ENCODE measurements at regions not wholly inside any gene's neighbourhood (a gene's known extent, or its start where the extent isn't known, plus 50 kb on each side); places are given as distances from the start of the nearest gene placed in this dataset.

DNA sequence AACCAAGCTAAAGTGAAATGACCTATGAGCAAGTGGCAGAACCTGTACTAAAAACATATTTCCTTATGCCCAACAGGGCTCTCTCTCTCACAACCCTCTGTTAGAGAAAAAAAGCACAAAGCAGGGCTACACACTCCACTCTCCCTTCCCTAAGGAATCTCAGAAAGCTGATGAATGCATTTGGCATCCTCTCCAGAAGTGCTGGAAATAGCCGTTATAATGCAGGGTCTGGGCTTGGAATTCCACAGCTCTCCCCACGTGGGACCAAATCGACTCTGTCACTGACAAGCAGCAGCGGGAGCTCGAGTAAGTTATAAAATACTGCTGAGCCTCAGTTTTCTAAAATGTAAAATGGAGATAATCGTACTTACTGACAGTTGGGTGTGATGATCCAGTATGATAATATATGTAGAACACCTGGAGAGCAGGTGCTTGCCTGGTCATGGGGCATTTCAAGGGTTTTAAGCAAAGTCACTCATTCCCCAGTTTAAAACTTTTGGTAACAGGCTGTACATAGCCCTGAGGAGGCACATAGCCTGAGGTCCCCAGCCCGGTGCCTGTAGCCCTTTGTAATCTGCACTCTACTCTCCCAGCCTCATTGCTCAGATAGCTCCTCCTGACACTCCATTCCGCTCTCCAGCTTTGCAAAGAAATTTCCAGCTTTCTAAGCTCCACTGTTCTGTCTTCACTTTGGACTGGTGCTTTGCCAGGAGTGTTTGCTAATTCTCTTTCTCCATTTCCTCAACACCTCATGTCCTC lies 175.6 kb upstream of the DAB1 start:
- CTCF ChIA-PET = no interaction called here

DNA sequence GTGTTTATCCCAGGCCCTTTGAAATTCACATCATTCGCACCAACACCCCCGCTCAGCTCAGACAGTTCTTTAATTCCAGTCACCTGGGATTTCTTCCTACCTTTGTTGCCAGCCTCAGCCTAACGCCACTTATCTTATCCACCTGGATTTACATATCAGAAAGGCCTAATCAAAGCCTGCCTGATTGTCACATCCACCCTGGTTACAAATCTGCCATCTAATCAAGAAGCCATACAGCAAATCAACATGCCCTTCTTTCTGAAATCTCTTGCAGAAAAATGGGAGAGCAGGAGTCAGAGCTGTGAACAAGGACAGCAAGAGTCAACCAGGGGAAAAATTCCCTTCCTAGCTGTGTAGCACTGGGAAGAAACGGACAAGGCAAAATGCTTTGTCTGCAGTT lies 173.2 kb upstream of the DAB1 start:
- no peaks in the 10 kb centered on the region for H3K9me3 Mint-ChIP-seq
- POLR2A ChIA-PET = no interaction called here
- no peaks in the 10 kb centered on the region for H3K27me3 Mint-ChIP-seq
- ATAC-seq (ENCODE audit: low read depth) (no peak), DNase-seq (no peak)
- no peak overlapping the region for H3K27ac Mint-ChIP-seq
- no peak overlapping the region for H3K4me3 Mint-ChIP-seq
- CTCF ChIA-PET = no interaction called here
- no peaks in the 10 kb centered on the region for H3K4me1 Mint-ChIP-seq
- intact Hi-C loops (cut with micrococcal nuclease) = no loop called here
- no peaks in the 10 kb centered on the region for H3K36me3 Mint-ChIP-seq (ENCODE audit: low read depth)
- TF ChIP-seq, protein P1, sequence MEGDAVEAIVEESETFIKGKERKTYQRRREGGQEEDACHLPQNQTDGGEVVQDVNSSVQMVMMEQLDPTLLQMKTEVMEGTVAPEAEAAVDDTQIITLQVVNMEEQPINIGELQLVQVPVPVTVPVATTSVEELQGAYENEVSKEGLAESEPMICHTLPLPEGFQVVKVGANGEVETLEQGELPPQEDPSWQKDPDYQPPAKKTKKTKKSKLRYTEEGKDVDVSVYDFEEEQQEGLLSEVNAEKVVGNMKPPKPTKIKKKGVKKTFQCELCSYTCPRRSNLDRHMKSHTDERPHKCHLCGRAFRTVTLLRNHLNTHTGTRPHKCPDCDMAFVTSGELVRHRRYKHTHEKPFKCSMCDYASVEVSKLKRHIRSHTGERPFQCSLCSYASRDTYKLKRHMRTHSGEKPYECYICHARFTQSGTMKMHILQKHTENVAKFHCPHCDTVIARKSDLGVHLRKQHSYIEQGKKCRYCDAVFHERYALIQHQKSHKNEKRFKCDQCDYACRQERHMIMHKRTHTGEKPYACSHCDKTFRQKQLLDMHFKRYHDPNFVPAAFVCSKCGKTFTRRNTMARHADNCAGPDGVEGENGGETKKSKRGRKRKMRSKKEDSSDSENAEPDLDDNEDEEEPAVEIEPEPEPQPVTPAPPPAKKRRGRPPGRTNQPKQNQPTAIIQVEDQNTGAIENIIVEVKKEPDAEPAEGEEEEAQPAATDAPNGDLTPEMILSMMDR (IDR thresholded peaks at IDR 0.05) = no peak

More for the DNA sequence above, 175.6 kb upstream of the DAB1 start:
- H3K9me3 Mint-ChIP-seq = no peaks in the 10 kb centered on the region
- DNase-seq = no peak
- ATAC-seq (ENCODE audit: low read depth) = no peak
- POLR2A ChIA-PET = no interaction called here
- no peak overlapping the region for H3K4me3 Mint-ChIP-seq
- H3K4me1 Mint-ChIP-seq = peaks cover 4% of the 10 kb centered on the region
- H3K27me3 Mint-ChIP-seq = no peaks in the 10 kb centered on the region
- H3K36me3 Mint-ChIP-seq (ENCODE audit: low read depth) = no peaks in the 10 kb centered on the region
- H3K27ac Mint-ChIP-seq = no peak overlapping the region
- TF ChIP-seq, protein P1 (IDR thresholded peaks at IDR 0.05) = no peak
- intact Hi-C loops (cut with micrococcal nuclease) = no loop called here

DNA sequence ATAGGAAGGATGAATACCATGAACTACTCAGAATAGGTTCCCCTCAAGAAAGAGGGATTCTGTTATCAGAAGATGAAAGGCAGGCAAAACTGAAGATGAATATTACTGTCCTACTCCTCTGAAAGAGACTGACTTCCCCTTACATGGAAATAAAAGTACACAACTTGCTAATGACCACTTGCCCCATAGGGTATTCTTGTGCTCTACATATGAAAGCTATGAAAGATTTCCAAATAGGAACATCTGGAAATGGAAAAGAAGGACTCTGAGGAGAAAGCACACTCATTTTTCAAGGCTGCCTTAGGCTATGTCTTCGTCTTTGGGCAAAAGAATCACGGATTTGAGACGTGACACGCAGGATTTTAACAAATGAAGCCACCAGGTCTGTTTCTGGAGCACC lies 170.1 kb upstream of the DAB1 start:
- ChIA-PET CTCF (no interaction called here), POLR2A (no interaction called here)
- ATAC-seq (ENCODE audit: low read depth) = no peak

DNA sequence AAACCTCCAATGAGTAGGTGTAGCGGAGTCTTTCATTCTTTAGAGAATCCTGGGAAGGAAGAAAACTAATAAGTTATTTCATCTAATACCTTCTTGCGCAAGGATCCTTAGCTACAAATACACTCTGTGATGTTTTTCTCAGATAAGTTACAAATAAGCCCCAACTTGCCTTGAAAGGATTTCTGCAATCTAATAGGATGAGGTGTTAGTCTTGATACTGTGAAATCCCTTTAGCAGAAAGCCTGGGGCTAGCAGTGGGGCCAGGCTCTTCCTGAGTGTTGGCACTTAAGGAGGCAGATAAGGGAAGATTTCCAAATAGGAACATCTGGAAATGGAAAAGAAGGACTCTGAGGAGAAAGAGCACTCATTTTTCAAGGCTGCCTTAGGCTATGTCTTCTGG lies 168.0 kb upstream of the DAB1 start:
- H3K36me3 Mint-ChIP-seq (ENCODE audit: low read depth) = no peaks in the 10 kb centered on the region
- no peaks in the 10 kb centered on the region for H3K27me3 Mint-ChIP-seq
- no peaks in the 10 kb centered on the region for H3K9me3 Mint-ChIP-seq
- TF ChIP-seq, protein P1 (IDR thresholded peaks at IDR 0.05) = no peak
- no peak overlapping the region for H3K27ac Mint-ChIP-seq
- ATAC-seq (ENCODE audit: low read depth) (no peak), DNase-seq (no peak)
- intact Hi-C loops (cut with micrococcal nuclease) = no loop called here
- ChIA-PET POLR2A (no interaction called here), CTCF (no interaction called here)
- H3K4me1 Mint-ChIP-seq = no peaks in the 10 kb centered on the region
- H3K4me3 Mint-ChIP-seq = no peak overlapping the region

More for the DNA sequence above, 170.1 kb upstream of the DAB1 start:
- no peaks in the 10 kb centered on the region for H3K36me3 Mint-ChIP-seq (ENCODE audit: low read depth)
- TF ChIP-seq, protein P1 (IDR thresholded peaks at IDR 0.05) = no peak
- no peaks in the 10 kb centered on the region for H3K9me3 Mint-ChIP-seq
- no peaks in the 10 kb centered on the region for H3K27me3 Mint-ChIP-seq
- no peak overlapping the region for H3K27ac Mint-ChIP-seq
- intact Hi-C loops (cut with micrococcal nuclease) = no loop called here
- no peak for DNase-seq
- H3K4me1 Mint-ChIP-seq = no peaks in the 10 kb centered on the region
- H3K4me3 Mint-ChIP-seq = no peak overlapping the region

DNA sequence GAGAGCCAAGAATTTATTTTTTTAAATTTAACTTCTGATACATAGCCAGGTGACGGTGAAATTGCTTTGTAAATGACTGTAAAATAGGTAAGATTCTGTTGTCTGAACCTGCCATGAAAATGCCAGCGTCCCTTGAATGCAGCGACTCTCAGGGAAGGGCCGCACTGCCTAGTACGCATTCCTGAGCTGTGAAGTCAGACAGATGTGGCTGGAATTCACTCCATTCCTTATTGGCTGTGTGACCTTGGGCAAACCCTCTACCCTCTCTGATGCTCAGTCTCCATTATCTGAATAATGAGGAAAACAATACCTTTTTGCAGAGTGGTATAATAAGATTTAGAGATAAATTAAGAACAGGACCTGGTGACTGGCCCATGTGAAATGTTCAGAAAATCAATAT lies 167.1 kb upstream of the DAB1 start:
- TF ChIP-seq, protein P1 (IDR thresholded peaks at IDR 0.05) = no peak
- Mint-ChIP-seq H3K27me3 (peaks cover 2% of the 10 kb centered on the region), H3K4me1 (no peaks in the 10 kb centered on the region), H3K4me3 (no peak overlapping the region), H3K9me3 (no peaks in the 10 kb centered on the region), H3K36me3 (ENCODE audit: low read depth) (no peaks in the 10 kb centered on the region), H3K27ac (no peak overlapping the region)
- intact Hi-C loops (cut with micrococcal nuclease) = no loop called here
- CTCF ChIA-PET = no interaction called here
- ATAC-seq (ENCODE audit: low read depth) = no peak
- POLR2A ChIA-PET = no interaction called here
- DNase-seq = no peak
